ENCODE measurements at regions not wholly inside any gene's neighbourhood (a gene's known extent, or its start where the extent isn't known, plus 50 kb on each side); places are given as distances from the start of the nearest gene placed in this dataset.

DNA sequence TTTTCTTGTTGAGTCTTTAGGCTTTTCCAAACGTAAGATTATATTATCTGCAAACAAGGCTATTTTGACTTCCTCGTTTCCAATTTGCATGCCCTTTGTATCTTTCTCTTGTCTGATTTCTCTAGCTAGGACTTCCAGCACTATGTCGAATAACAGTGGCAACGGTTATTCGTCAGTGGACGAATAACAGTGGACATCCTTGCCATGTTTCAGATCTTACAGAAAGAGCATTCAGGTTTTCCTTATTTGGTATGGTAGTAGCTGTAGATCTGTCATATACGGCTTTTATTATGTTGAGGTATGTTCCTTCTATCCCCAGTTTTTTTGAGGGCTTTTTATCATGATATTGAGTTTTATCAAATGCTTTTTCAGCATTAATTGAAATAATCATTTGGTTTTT is 634.6 kb upstream of the ADGRL3 start:
- H3K36me3 ChIP-seq (ENCODE audit: control insufficient read depth in 3 of 3, insufficient read depth in 2 of 3, low read depth in 1 of 3, low read length in 3 of 3): no peaks in the 10 kb centered on the region
- no peak for DNase-seq
- no peak for FAIRE-seq
- H3K4me3 ChIP-seq (ENCODE audit: low read depth in 1 of 3, low read length in 3 of 3): no peak overlapping the region
- no peaks in the 10 kb centered on the region for H3K27me3 ChIP-seq (ENCODE audit: control insufficient read depth in 3 of 3, insufficient read depth in 3 of 3, low read length in 3 of 3)
- WGBS, 3 donors: 87 to 91% (median 89%) methylated on average over 7 of the region's 7 CpGs
- no peak overlapping the region for H3K27ac ChIP-seq (ENCODE audit: low read depth in 1 of 3, low read length in 2 of 3)
- H3K9me3 ChIP-seq (ENCODE audit: control insufficient read depth in 2 of 2, insufficient read depth in 1 of 2, low read depth in 1 of 2, low read length in 1 of 2): no peaks in the 10 kb centered on the region
- H3K4me1 ChIP-seq (ENCODE audit: control insufficient read depth in 3 of 3, insufficient read depth in 2 of 3, low read depth in 1 of 3, low read length in 2 of 3): no peaks in the 10 kb centered on the region

DNA sequence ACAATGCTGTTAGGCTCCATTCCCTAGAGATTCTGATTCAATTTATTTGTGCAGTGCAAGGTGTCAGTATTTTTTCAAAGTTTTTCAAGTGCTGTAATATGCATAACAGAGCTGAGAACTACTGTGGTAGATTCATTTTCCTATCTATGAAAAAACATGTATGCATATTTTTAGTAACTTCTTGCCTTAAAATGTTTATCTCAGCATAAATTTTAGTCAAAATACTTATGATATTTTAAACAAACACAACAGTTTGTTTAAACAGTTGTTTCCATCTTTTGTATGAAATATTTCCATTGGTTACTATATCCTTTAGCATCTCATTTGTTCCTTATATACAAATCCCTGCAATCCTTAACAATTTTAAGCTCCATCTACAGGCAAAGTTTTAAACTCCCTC is 624.8 kb upstream of the ADGRL3 start:
- Histone ChIP-seq H3K36me3 (ENCODE audit: control insufficient read depth in 3 of 3, insufficient read depth in 2 of 3, low read depth in 1 of 3, low read length in 3 of 3) (no peaks in the 10 kb centered on the region), H3K27ac (ENCODE audit: low read depth in 1 of 3, low read length in 2 of 3) (no peak overlapping the region), H3K27me3 (ENCODE audit: control insufficient read depth in 3 of 3, insufficient read depth in 3 of 3, low read length in 3 of 3) (no peaks in the 10 kb centered on the region), H3K4me1 (ENCODE audit: control insufficient read depth in 3 of 3, insufficient read depth in 2 of 3, low read depth in 1 of 3, low read length in 2 of 3) (no peaks in the 10 kb centered on the region), H3K9me3 (ENCODE audit: control insufficient read depth in 2 of 2, insufficient read depth in 1 of 2, low read depth in 1 of 2, low read length in 1 of 2) (no peaks in the 10 kb centered on the region), H3K4me3 (ENCODE audit: low read depth in 1 of 3, low read length in 3 of 3) (no peak overlapping the region)
- FAIRE-seq (no peak), DNase-seq (no peak)

DNA sequence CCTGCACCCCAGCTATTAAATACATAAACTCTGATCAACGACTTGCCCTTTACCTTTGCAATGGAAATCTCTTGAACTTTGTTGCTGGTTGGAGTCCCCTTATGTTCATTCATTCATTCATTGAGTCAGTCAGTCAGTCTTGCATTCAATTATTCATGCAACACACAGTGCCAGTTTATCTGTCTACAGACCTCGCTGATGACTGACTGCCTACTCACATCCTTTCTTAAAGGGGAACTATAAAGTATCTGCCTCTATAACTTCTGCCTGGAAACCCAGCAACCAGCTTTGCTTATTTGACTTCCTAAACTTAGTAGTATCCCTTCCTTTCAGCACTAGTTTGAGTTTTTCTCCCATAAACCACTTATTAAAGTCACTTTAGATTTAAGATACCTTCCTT is 620.8 kb upstream of the ADGRL3 start:
- no peak for DNase-seq
- no peak for FAIRE-seq

DNA sequence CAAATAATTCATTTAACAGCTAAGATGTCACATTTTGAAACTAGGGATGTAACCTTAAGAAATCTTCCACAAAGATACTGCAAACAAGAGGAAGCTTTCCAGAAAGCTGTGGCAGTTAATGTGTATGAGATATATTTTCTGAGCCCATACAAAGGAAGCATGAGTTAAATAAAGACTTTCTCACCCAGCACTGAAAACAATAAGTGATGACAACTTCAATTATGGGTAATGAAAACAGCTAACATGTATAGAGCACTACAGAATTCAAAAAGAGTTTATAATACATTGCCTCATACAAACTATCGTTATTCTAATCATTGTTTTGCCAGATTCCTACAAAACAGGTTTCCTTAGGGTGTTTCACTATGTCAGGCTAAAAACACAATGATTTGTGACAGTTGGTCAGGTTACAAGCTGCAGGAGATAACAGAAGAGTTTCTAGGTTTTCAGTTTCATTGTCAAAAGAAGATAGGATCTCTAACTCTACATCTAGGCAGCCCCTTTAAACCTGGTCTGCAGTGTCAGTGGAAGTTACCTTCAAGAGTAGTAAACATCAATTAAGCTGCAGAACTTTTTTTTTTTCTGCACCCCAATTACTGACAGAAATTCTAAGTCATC is 618.1 kb upstream of the ADGRL3 start:
- no peak overlapping the region for H3K4me3 ChIP-seq (ENCODE audit: low read depth in 1 of 3, low read length in 3 of 3)
- no peak overlapping the region for H3K27ac ChIP-seq (ENCODE audit: low read depth in 1 of 3, low read length in 2 of 3)
- no peaks in the 10 kb centered on the region for H3K4me1 ChIP-seq (ENCODE audit: control insufficient read depth in 3 of 3, insufficient read depth in 2 of 3, low read depth in 1 of 3, low read length in 2 of 3)
- H3K36me3 ChIP-seq (ENCODE audit: control insufficient read depth in 3 of 3, insufficient read depth in 2 of 3, low read depth in 1 of 3, low read length in 3 of 3): no peaks in the 10 kb centered on the region
- DNase-seq (no peak), FAIRE-seq (no peak)
- WGBS, 3 donors: 3 to 34% (median 12%) methylated on average over 1 of the region's 1 CpG
- no peaks in the 10 kb centered on the region for H3K27me3 ChIP-seq (ENCODE audit: control insufficient read depth in 3 of 3, insufficient read depth in 3 of 3, low read length in 3 of 3)
- no peaks in the 10 kb centered on the region for H3K9me3 ChIP-seq (ENCODE audit: control insufficient read depth in 2 of 2, insufficient read depth in 1 of 2, low read depth in 1 of 2, low read length in 1 of 2)

More for the DNA sequence above, 620.8 kb upstream of the ADGRL3 start:
- 35 to 57% (median 37%) methylated on average over 2 of the region's 2 CpGs for WGBS, 3 donors
- Histone ChIP-seq H3K4me3 (ENCODE audit: low read depth in 1 of 3, low read length in 3 of 3) (no peak overlapping the region), H3K9me3 (ENCODE audit: control insufficient read depth in 2 of 2, insufficient read depth in 1 of 2, low read depth in 1 of 2, low read length in 1 of 2) (no peaks in the 10 kb centered on the region), H3K36me3 (ENCODE audit: control insufficient read depth in 3 of 3, insufficient read depth in 2 of 3, low read depth in 1 of 3, low read length in 3 of 3) (no peaks in the 10 kb centered on the region), H3K27ac (ENCODE audit: low read depth in 1 of 3, low read length in 2 of 3) (no peak overlapping the region), H3K4me1 (ENCODE audit: control insufficient read depth in 3 of 3, insufficient read depth in 2 of 3, low read depth in 1 of 3, low read length in 2 of 3) (no peaks in the 10 kb centered on the region), H3K27me3 (ENCODE audit: control insufficient read depth in 3 of 3, insufficient read depth in 3 of 3, low read length in 3 of 3) (no peaks in the 10 kb centered on the region)

GRCh38 chr4:60588556-60588955 is 611.6 kb upstream of the ADGRL3 start:
- no peak overlapping the region for H3K27ac ChIP-seq (ENCODE audit: low read depth in 1 of 3, low read length in 2 of 3)
- H3K4me1 ChIP-seq (ENCODE audit: control insufficient read depth in 3 of 3, insufficient read depth in 2 of 3, low read depth in 1 of 3, low read length in 2 of 3): no peaks in the 10 kb centered on the region
- H3K27me3 ChIP-seq (ENCODE audit: control insufficient read depth in 3 of 3, insufficient read depth in 3 of 3, low read length in 3 of 3): no peaks in the 10 kb centered on the region
- FAIRE-seq (no peak), DNase-seq (no peak)
- H3K36me3 ChIP-seq (ENCODE audit: control insufficient read depth in 3 of 3, insufficient read depth in 2 of 3, low read depth in 1 of 3, low read length in 3 of 3): no peaks in the 10 kb centered on the region
- H3K9me3 ChIP-seq (ENCODE audit: control insufficient read depth in 2 of 2, insufficient read depth in 1 of 2, low read depth in 1 of 2, low read length in 1 of 2): no peaks in the 10 kb centered on the region
- no peak overlapping the region for H3K4me3 ChIP-seq (ENCODE audit: low read depth in 1 of 3, low read length in 3 of 3)
- 80 to 87% (median 81%) methylated on average over 1 of the region's 1 CpG for WGBS, 3 donors

- Histone ChIP-seq H3K4me1 (ENCODE audit: control insufficient read depth in 3 of 3, insufficient read depth in 2 of 3, low read depth in 1 of 3, low read length in 2 of 3) (no peaks in the 10 kb centered on the region), H3K9me3 (ENCODE audit: control insufficient read depth in 2 of 2, insufficient read depth in 1 of 2, low read depth in 1 of 2, low read length in 1 of 2) (no peaks in the 10 kb centered on the region), H3K27me3 (ENCODE audit: control insufficient read depth in 3 of 3, insufficient read depth in 3 of 3, low read length in 3 of 3) (no peaks in the 10 kb centered on the region), H3K4me3 (ENCODE audit: low read depth in 1 of 3, low read length in 3 of 3) (no peak overlapping the region), H3K27ac (ENCODE audit: low read depth in 1 of 3, low read length in 2 of 3) (no peak overlapping the region), H3K36me3 (ENCODE audit: control insufficient read depth in 3 of 3, insufficient read depth in 2 of 3, low read depth in 1 of 3, low read length in 3 of 3) (no peaks in the 10 kb centered on the region)
- FAIRE-seq (no peak), DNase-seq (no peak)
- WGBS, 3 donors: 50 to 80% (median 57%) methylated on average over 5 of the region's 5 CpGs
Measured at GRCh38 chr4:60589425-60589824, 610.7 kb upstream of the ADGRL3 start.

GRCh38 chr4:60590116-60590515 is 610.0 kb upstream of the ADGRL3 start:
- FAIRE-seq: no peak
- no peaks in the 10 kb centered on the region for H3K4me1 ChIP-seq (ENCODE audit: control insufficient read depth in 3 of 3, insufficient read depth in 2 of 3, low read depth in 1 of 3, low read length in 2 of 3)
- H3K27me3 ChIP-seq (ENCODE audit: control insufficient read depth in 3 of 3, insufficient read depth in 3 of 3, low read length in 3 of 3): no peaks in the 10 kb centered on the region
- no peaks in the 10 kb centered on the region for H3K9me3 ChIP-seq (ENCODE audit: control insufficient read depth in 2 of 2, insufficient read depth in 1 of 2, low read depth in 1 of 2, low read length in 1 of 2)
- no peak for DNase-seq
- no peak overlapping the region for H3K27ac ChIP-seq (ENCODE audit: low read depth in 1 of 3, low read length in 2 of 3)
- H3K4me3 ChIP-seq (ENCODE audit: low read depth in 1 of 3, low read length in 3 of 3): no peak overlapping the region
- H3K36me3 ChIP-seq (ENCODE audit: control insufficient read depth in 3 of 3, insufficient read depth in 2 of 3, low read depth in 1 of 3, low read length in 3 of 3): no peaks in the 10 kb centered on the region

DNA sequence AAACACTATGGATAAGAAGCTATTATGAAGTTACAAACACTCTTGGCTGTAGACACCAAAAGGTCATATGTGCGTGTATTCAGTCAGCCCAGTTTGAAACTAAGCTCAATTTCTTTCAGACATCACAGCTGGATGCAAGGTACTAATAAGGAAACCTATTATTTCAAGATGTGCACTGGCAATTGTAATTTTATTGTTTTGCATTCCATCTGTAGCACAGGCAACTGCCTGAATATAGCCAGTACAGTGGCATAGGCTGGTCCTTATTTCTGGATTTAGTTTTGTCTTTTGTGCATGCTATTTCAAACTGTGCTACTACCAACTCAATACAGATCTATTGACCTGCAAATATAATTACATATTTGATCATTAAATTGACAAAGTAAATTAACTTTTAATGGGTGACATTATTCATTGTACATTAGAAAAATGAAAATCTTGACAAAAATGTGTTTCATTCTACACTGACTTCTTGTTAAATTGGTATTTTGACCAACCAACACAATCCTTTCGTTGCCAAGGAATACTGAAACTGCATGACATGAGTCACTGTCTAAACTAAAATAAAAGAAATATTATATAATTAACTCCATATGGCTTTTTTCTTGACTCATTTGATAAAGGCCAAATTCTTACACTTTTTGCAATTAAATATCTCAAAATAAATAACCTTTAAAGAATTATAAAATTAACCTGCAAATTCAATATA is 594.3 kb upstream of the ADGRL3 start:
- Histone ChIP-seq H3K9me3 (ENCODE audit: control insufficient read depth in 2 of 2, insufficient read depth in 1 of 2, low read depth in 1 of 2, low read length in 1 of 2) (peaks cover 0 to 1% of the 10 kb centered on the region in 2 donors), H3K4me3 (ENCODE audit: low read depth in 1 of 3, low read length in 3 of 3) (no peak overlapping the region), H3K27me3 (ENCODE audit: control insufficient read depth in 3 of 3, insufficient read depth in 3 of 3, low read length in 3 of 3) (no peaks in the 10 kb centered on the region), H3K4me1 (ENCODE audit: control insufficient read depth in 3 of 3, insufficient read depth in 2 of 3, low read depth in 1 of 3, low read length in 2 of 3) (no peaks in the 10 kb centered on the region), H3K36me3 (ENCODE audit: control insufficient read depth in 3 of 3, insufficient read depth in 2 of 3, low read depth in 1 of 3, low read length in 3 of 3) (no peaks in the 10 kb centered on the region), H3K27ac (ENCODE audit: low read depth in 1 of 3, low read length in 2 of 3) (no peak overlapping the region)
- 53 to 64% (median 57%) methylated on average over 2 of the region's 2 CpGs for WGBS, 3 donors
- DNase-seq (no peak), FAIRE-seq (no peak)
